Activated CD4-positive, alpha-beta T cell treated with anti-CD3 and anti-CD28 coated beads, Interleukin-2, Interleukin-4, amounts not matched to agents 100 ng/mL and 50 ng/mL, durations not matched to agents 16 hours and 8 hours (primary cell): ENCODE measurements at regions not wholly inside any gene's neighbourhood (a gene's known extent, or its start where the extent isn't known, plus 50 kb on each side); places are given as distances from the start of the nearest gene placed in this dataset.

ENCODE experiments used
- DNase-seq: peaks from one replicate; pipeline ENCODE4 v3.0.0-alpha.2; 2020; ENCODE audit warnings: low spot score

DNA sequence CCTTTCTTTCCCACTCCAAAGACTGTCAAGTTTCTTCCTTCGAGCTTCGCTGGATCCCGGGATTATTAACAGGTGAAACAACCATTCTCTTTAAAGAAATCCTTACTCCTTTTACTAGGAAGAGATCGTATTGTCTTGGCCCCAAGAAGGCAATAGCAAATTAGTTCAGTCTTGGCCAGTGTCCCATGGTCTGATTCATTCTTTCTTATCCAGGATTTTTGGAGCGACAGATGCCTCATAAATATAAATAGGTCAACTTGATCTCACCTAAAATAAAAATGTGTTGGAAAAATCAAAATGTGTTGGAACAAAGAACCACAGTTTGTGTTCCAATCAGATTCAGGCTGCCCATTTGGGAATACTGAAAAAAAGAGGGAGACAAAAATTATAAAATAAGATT lies 140.1 kb upstream of the TMEM108 start:
- DNase-seq, result no peak

DNA sequence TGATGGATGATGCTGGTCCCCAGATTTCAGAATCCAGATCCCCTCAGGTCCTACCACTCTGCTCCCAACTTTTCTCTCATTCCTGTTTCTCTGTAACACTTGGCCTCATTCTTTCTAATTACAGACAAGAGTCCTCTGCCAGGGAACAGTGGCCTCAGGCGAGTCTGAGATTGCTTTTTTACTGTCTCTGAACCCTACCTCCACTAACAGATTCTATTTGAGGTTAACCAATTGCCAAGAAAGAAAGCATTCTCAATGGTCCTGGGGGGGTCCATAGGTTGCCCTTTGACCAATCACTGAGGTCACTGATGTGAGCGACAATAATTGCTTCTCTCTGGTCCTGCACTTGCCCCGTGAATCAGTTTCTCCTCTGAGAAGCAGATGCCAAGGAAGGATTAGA lies 145.2 kb upstream of the TMEM108 start:
- no peak for DNase-seq

GRCh38 chr3:132881756-132882409 lies 156.3 kb upstream of the TMEM108 start:
- no peak for DNase-seq

GRCh38 chr3:132880986-132881385 lies 157.2 kb upstream of the TMEM108 start:
- no peak for DNase-seq

DNA sequence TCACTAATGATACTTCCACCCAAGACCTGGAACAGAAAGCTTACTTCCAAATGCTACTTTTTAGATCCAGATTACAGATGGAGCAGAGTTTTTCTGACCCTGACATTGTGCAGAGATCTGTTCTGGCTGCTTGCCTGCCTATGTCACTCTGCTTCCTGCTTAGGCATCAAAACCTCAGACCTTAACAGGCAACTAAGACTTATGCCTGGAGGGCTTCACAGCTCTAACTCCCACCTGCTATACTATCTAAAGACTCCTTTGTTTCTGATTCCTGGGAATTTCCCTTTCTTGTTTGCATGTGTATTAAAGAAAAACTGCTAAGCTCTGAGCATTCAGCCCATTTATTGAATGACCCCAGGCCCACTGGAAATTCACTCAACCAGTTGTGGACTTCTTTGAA lies 157.4 kb upstream of the NPHP3 start:
- DNase-seq, result no peak

DNA sequence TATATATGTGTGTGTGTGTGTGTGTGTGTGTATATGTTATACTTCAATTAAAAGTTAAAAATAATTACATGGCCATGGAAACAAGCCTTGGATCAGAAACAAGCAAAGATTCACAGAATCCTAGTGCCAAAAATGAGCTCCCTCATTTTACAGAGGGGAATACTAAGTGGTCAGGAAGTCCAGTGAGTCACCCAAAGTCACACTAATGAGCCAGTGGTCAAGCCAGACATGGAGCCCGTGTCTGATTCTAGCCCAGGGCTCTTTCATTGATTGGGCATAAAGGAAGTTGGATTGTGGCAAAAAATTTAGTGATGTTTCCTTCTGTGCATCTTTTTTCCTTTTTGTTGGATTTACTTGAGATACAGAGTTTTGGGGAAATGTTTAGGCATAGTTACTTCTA lies 152.5 kb upstream of the NPHP3 start:
- no peak for DNase-seq

- DNase-seq, result no peak
These were observed 150.5 kb upstream of the NPHP3 start for GRCh38 chr3:132872711-132873110.

DNA sequence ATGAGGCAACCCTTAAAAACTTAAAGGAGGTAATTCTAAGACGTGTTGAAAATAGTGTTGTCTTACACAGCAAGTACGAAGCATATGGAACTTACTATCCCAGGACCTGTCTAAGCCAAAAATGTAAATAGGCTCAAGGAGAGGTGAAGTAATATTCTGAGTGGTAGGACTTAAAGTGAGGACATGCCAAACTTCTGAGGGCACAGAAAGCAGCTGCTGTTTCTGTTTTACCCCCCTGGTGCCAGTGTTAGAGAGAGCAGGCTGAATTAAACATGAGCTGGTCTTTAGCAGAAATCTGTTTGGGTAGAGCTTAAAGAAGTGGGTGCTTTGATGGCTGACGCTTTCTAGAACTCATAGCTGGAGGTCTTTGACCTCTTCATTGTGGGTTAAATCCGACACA lies 149.7 kb upstream of the NPHP3 start:
- no peak for DNase-seq

- no peak for DNase-seq
These were observed 148.3 kb upstream of the NPHP3 start for GRCh38 chr3:132870541-132870940.

DNA sequence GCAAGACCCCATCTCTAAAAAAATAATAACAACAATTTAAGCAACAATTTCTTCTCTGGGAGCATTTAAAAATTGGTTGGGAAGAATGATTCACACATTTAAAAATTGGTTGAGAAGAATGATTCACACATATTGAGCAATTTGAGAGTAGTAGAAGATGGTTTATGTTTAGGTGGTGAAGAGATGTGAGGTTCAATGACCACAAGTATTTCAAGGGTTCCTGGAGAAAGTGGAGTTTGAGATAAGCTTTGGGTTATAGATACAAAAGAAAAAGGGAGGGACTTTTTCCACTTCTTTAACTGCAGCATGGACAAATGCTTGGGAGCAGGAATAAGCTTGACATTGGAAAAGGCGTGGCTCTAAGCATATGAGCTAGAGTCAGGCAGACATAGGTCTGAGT lies 145.7 kb upstream of the NPHP3 start:
- no peak for DNase-seq

DNA sequence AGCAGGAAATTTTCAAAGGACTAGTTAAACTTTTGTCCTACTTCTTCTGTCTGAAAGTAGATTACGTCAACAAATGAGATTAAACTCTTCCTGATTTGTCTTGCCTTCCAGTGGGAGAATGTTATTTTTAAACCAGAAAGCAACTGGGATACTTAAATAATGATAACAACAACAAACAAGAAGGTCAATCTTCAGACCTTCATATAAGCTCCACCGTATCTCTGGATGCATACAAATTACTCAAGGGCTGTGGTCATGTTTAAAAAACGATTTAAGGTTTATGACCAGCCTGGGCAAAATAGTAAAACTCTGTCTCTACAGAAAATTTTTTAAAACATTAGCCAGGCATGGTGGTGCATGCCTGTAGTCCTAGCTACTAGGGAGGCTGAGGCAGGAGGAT lies 145.3 kb upstream of the NPHP3 start:
- no peak for DNase-seq

DNA sequence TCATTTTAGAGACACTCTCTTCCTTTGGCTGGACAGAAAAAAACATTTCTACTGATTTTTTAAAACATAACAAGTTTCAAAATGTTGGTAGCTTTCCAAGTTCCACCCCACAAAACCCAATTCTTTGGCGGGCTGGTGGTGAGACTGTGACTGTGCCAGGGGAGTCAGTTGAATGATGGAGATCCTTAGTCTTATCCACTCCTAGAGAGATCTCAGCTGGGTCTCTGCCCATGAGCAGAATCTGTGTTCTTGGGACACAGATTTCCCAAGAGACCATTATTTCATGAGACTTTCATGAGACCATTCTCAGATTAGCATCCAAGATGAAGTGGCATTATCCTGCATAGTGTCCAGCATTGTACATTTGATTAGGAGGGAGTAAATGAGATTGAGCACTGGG lies 135.1 kb upstream of the NPHP3 start:
- no peak for DNase-seq

DNA sequence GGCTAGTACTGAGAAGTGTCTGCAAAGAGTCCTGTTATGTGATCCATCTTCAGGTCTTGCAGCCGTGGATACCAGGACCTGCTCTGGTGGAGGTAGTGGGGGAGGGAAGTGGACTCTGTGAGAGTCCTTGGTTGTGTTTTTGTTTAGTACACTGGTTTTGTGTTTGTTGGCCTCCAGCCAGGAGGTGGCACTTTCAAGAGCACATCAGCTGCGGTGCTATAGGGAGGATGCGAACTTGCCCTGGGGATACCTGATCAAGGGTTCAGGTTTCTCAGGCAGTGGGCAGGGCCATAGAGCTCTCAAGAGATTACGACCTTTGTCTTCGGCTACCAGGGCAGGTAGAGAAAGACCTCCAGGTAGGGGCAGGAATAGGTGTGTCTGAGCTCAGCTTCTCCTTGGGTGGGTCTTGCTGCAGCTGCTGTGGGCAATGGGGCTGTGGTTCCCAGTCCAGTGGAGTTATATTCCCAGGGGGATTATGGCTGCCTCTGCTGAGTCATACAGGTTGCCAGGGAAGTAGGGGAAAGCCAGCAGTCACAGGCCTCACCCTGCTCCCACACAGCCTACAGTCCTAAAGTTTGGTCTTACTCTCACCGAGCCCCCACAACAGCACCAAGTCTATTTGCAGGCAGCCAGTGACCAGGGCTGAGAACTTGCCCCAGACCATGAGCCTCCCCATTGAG lies 132.8 kb upstream of the NPHP3 start:
- DNase-seq, result no peak

DNA sequence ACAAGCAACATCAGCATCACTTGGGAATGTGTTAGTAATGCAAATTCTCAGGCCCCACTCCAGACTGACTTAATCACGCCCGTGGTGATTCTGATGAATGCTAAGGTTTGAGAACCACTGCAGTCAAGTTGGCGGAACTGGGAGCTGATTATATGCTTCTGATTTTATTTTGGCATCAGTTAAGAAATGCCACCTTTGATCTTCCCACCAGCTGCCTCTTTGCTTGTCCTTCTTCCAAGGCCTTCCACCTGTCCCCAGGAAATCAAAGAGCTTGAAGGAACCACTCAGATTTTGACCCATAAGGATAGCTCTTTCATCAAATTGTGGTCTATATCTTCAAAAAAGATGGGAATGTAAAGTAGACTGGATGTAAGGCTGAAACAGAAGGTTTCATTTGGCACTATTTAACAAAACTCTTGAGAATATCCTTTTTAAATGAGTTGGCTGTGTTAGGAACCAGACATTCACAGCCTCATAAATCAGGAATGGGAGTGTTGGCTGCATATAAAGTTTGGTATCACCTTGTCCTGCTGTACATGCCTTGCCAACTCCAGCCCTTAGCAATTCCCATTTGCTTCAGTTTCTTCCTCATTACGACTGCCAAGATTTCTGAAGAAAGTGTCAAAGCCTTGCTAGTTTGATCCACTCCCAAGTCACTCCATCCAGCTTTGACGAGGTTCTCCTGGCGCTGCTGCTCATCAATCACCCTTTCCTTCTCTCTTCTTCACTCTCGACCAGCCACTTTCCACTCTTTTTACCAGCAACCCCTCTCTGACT lies 125.8 kb upstream of the NPHP3 start:
- no peak for DNase-seq

DNA sequence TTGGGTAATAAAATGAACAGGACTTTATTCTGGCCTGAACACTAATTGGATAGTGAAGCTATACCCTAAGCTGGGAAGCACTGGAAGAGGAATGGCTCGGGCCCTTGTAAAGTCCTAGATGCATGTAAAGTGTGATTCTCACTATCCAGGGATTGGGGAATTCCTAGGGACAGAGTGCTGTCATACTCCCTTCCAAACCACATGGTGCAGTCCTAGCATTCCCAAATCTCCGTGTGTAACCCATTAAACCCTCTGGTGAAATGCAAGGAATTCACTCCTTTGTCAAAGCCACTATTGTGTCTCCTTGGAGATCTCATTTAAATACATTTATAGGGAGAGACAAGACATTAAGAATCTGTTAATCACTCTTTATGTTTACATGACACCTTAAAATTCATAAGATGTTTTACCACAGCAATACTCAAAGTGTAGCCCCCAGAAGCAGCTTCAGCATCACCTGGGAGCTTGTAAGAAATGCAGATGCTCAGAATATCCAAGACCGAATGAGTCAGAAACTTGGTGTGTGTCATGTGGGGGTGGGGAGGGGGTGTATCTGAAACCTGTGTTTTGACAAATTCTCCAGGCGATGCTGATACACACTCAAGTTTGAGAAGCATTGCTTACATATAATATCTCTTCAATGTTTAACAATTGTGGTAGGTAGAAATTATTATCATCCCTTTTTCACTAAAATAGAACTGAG lies 121.8 kb upstream of the NPHP3 start:
- no peak for DNase-seq

- no peak for DNase-seq
These were observed 121.1 kb upstream of the NPHP3 start for GRCh38 chr3:132843349-132843748.

DNA sequence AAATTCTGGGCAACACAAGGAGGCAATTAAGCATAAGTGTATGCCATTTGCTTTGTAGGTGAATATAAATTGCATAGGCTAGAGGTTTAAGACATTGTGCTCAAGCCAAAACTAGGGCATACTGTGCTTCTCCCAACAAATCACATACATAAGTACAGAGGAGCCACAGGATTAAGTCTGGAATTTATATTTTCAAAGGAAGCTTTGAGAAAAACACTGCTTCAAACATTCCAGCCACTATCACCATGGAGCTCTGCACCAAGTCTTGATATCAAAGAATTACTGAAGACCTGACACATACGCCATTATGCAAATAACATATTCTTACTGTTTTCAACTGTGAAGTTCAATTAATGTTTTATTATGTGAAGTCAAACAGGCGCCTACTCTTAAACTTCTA lies 119.4 kb upstream of the NPHP3 start:
- DNase-seq, result no peak

DNA sequence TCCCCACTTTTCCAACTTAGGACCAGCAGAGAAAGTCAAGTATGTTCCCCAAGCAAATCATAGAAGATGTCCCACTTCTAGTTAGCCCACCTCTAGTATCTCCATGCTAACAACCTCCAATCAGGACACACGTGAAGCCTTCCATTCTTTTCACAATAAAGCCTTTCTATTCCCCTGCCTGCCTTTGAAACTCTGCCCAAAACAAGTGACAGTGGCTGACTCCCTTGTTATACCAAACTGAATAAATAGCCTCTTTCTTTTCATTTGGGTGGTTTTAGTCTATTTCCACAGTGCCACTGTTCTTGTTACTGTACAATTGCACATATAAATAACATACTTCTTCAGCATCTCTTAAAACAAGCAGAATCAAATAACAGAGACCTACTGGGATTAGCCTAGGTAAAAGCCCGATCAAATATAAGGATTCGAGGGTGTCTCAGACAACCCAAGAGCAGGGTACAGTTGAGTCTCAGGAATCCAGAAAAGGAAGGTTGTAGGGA lies 118.0 kb upstream of the NPHP3 start:
- no peak for DNase-seq

- DNase-seq, result no peak
These were observed 116.3 kb upstream of the NPHP3 start for GRCh38 chr3:132838477-132838876.

DNA sequence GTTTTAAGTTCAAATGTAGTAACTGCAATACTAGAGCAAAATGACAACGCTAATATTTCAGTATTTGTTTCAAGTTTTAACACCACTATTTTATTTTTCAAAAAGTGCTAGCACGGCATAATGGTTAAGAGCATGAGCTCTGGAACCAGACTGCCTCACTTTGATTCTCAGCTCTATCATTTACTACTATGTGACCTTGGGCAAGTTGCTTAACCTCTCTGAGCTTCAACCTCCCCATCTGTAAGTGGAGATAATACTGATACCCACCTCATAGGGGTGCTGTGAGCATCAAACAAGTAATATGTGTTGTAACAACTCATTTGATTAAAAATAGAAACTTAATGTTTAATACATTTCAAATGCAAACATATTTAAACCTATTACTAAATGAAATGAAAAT lies 115.4 kb upstream of the NPHP3 start:
- DNase-seq, result no peak

DNA sequence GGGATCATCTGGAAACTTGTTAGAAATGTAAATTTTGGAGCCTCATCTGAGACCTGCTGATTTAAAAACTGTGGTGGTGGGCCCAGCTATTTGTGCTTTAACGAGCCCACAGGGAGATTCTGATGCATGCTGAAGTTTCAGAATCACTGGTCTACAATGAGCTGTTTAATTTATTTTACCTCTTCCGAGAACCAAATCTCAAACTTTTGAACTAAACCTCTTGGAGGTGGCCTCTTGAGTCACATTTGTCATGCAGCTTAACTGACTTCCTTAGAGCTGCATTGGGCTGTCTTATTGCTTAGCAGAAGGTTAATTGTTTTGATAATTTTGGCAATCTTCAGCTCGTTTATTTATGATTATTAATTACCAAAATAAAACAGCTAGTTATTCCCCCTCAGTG lies 112.1 kb upstream of the NPHP3 start:
- no peak for DNase-seq

GRCh38 chr3:132829101-132829500 lies 106.9 kb upstream of the NPHP3 start:
- DNase-seq, result no peak

DNA sequence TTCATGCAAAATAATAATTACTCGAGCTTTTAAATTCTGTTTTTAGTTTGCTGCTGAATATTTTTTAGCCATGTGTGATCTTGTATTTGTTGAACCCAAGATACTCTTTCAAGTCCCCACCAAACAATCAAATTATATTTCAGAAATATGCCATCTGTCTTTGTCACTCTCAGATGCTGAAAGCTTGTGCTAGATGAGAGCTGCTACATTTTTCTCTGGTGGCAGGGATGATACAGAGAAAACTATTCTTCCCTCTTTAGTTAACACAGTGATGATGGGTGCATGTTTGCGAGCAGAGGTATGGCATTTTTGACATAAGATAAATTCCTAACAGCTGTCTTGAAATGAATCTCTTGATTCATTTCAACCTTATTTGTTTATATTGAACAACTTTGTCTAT lies 100.6 kb upstream of the NPHP3 start:
- DNase-seq, result no peak
